ENCODE measurements at regions not wholly inside any gene's neighbourhood (a gene's known extent, or its start where the extent isn't known, plus 50 kb on each side); places are given as distances from the start of the nearest gene placed in this dataset.
"Not testable (repeated sequence)": the region's sequence is repeated elsewhere in the genome, so short reads cannot be mapped to it uniquely, and the experiment has no call there.

GRCh38 chr10:56547163-56547562, 186.1 kb upstream of the ZWINT start:
- DNase-seq: no peak

GRCh38 chr10:56537984-56538383, 176.9 kb upstream of the ZWINT start:
- no peak for DNase-seq

DNA sequence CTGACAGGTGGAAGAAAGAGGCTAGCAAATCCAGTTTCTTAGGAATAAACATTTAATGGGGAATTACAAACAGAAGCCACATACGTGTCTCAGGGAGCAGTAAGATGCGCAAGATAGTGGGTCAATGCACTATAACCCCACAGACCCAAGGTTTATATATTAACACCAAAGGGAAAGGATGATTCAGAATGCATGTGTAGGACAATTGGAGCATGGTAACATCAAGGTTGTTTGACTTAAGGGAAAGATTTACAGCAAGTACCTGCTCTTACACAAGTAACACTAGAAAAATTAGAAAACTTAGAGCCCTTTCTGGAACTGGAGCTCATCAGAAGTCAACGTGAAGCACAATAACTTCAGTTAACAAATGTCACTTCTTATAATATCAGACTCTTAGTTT, 161.1 kb upstream of the ZWINT start:
- no peak for DNase-seq

- no peak for DNase-seq
These were observed 147.5 kb upstream of the ZWINT start for GRCh38 chr10:56508562-56508961.

DNA sequence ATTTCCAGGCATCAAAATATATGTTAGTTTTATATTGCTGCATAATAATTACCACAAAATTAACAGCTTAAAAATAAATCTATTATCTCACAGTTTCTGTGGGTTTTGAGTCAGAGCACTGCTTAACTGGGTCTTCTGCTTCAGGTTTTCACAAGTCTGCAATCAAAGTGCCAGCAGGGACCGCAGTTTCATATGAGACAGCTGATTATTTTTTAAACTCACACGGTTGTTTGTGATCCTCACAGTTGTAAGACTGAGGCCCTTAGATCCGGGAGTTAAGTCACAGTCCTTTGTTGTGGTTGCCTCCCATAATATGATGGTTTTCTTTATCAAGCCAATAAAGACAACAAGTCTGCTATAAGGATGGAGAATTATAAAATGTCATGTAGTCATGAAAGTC, 146.0 kb upstream of the ZWINT start:
- no peak for DNase-seq

DNA sequence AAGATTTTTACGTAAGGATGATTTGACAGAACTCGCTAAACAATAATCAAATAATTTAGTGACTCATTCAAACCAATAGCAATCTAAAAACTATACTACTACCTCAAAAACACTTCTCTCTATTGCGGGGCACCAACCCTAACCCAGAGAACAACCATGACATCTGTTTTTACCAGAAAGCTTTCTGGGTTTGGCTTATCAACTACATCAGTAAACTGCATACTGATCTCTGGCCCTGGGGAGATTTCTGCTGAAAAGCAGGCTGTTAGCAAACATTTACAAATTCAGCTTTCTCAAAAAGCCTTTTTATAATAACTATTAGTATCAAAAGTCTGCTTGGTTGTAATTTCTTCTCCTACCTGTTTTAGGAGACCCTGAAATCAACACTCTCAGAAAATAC, 144.5 kb upstream of the ZWINT start:
- DNase-seq: no peak

DNA sequence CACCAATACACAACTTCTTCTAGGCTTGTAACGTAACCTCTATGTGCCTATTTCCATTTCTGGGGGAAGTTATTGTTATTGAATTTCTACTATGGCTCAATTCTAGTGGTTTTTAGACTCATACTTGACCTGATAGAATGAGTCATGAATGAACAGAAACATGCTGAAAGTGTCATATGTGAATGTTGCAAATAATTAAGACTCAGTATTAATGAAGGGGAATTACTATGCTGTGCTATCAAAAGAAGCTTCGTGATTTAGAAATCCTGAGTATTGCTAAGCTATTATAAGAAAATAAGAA, 135.1 kb upstream of the ZWINT start:
- no peak for DNase-seq

DNA sequence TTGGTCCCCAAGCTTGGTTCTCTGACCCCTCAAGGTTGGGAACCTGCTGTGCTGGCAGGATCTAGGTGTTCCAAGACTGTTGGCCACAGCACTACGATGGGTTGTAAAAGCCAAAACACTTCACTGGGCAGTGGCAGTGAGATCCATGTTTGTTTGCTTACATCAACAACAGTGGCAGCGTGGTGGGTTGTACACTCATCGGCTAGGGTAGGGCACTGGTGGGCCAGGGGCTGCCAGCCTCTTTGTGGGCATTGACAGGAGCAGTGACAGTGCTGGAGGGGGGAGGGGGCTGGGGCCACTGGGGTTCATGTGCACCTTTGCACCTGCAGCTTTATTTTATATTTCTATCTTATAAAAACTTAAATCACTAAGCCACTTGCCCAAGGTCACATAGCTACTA, 126.7 kb upstream of the ZWINT start:
- no peak for DNase-seq

DNA sequence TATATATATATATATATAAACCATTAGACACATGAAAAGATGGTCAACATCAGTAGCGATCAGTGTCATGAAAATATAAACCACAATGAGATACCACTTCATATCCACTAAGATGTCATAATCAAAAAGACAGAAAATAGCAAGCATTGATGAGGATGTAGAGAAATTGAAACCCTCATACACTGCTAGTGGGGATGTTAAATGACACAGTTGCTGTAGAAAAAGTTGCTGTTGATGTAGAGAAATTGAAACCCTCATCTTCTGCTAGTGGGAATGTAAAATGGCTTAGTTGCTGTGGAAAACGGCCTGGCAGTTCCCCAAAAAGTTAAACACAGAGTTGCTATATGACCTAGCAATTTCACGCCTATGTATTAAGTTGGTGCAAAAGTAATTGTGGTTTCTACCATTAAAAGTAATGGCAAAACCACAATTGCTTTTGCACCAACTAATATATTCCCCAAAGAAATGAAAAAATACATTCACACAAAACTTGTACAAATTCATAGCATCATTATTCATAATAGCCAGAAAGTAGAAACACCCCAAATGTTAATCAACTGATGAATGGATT, 120.5 kb upstream of the ZWINT start:
- DNase-seq: no peak

GRCh38 chr10:56472978-56473377, 111.9 kb upstream of the ZWINT start:
- DNase-seq: no peak

DNA sequence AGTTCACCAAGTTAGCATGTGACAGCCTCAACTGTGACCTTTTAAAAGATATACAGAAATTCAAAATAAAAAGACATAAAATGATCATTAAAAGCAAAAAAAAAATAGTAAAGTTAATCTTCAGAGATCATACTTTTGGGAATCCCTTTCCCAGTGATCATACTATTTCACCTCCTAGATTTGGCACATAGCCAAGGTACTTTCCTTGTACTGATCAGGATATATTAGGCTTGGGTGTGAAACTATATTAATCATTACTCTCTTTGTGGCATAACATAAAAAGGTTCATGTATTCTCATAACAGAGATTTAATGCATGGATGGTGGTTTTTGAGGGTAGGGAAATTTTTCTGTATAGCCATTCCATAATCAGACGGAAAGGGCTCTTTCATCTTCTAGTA, 109.6 kb upstream of the ZWINT start:
- DNase-seq: no peak

DNA sequence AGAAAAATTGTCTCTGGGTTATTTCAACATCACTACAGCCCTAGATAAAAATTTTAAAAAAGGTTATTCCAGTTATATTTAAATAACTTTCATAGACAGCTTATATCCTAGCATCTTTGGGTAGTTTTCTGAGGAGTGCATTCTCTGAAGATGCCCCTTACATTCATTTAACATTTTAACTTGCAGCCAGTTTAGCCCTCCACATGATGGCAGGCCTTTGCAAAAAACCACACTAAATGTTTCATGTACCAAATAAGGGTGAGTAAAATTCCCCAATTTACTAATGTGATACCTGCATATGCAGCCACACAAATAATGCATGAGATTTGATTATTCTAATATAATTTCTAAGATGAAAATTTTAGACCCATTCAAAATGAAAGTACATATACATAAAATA, 108.4 kb upstream of the ZWINT start:
- no peak for DNase-seq

DNA sequence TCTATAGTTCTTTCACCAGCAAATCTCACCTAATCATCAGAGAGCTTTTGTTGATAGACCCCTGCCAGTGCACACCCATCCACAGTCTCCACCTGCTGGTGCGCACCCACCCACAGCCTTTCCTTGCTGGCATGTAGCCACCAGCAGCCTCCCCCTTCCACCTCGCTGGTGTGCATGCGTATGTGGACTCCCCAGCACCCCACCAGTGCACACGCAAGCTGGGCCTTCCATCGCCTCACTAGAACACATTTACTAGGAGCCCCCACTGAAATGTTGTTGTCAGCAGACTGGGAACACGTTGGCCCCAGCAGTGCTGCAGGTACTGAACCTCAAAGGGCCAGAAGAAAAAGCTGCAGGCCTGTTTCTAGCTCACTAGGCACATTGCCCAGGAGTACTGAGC, 104.9 kb upstream of the ZWINT start:
- no peak for DNase-seq

- no peak for DNase-seq
These were observed 88.7 kb upstream of the ZWINT start for GRCh38 chr10:56449770-56450169.

DNA sequence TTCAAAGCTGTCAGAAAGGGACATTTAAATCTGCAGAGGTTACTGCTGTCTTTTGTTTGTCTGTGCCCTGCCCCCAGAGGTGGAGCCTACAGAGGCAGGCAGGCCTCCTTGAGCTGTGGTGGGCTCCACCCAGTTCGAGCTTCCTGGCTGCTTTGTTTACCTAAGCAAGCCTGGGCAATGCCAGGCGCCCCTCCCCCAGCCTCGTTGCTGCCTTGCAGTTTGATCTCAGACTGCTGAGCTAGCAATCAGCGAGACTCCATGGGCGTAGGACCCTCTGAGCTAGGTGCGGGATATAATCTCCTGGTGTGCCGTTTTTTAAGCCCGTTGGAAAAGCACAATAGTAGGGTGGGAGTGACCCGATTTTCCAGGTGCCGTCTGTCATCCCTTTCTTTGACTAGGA, 86.6 kb upstream of the ZWINT start:
- not testable (repeated sequence) for DNase-seq

DNA sequence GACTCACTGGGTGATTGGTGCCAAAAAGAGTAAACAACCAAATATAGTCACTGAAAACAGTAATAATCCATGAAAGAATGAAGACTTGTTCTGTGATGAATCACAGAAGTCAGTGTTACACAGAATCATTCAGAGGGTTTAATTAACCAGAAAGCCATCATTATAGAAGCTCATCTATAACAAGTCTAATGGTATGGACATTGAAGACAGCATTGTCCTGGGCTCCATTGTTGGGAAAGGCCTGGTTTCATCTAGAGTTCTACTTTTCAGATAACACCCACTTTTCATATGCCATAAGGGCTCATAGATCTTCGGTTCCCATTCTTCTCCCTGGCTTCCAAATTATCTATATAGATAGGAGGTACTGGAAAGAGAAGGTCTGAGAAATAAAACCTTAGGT, 80.3 kb upstream of the ZWINT start:
- DNase-seq: not testable (repeated sequence)

All from central memory CD4-positive, alpha-beta T cell (primary cell).